SW480 (cell line): ENCODE measurements at regions not wholly inside any gene's neighbourhood (a gene's known extent, or its start where the extent isn't known, plus 50 kb on each side); places are given as distances from the start of the nearest gene placed in this dataset.

Experiments
- DNase-seq: peaks from one replicate; pipeline ENCODE4 v3.0.0-alpha.2; 2016; ENCODE audit warnings: low spot score

- no peak for DNase-seq
Measured at GRCh38 chr20:7085467-7085866, 318.0 kb downstream of the BMP2 start.

GRCh38 chr20:7087803-7088202 is 320.3 kb downstream of the BMP2 start:
- no peak for DNase-seq

DNA sequence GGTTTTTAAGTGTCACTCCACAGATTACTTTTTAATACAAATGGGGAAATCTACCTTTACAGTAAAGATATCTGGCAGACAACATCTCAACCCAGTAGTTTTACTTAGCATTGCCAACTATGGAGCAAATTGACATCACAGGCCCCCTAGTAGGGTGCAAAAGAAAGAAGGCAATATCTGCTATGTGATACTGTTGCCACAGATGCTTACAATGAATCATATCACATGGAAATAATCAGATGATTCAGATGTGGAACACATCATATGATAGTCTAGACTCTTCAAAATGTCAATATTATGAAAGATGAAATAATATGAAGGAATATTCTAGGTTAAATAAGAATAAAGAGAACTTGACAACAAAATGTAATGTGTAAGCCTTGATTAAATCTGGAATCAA is 322.5 kb downstream of the BMP2 start:
- no peak for DNase-seq

GRCh38 chr20:7090811-7091210 is 323.3 kb downstream of the BMP2 start:
- DNase-seq: peak; percentile 32

DNA sequence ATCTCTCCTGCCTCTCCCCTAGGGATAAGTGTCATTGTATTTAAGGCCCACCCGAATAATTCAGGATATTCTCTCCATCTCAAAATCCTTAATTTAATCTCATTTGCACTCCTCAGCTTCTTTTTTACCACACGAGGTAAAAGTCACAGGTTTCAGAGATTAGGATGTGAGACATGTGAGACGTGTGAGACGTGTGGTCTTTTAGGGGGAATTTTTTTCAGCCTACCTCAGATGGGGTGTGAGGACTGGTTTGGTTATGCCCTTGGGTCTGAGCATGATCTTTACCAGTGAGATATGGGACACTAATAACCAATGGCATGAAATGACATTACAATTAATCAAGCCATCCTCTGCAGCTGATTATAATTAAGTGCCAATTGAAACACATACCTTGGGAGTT is 324.2 kb downstream of the BMP2 start:
- no peak for DNase-seq

DNA sequence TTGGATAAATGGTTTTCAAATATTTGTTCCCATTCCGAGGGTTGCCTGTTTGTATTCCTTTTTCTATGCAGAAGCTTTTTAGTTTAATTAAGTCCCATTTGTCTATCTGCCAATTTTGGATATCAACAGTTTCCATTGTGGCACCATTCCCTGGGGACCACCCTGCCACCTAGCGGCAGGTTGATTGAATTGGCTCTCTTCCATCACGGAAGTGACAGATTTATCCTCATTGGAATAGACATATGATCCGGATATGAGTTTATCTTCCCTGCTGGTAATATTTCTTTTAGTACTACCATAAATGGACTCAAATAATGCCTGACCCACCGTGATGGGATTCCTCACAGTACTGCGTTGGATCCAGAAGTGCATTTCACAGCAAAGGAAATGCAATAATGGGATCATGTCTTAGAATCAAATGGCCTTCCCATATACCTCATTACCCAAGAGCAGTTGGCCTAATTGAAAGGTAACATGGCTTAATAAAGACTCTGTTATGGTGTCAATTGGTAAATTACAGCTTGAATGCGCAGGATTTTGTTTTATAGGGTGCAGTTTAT is 327.0 kb downstream of the BMP2 start:
- peak; percentile 50 for DNase-seq

DNA sequence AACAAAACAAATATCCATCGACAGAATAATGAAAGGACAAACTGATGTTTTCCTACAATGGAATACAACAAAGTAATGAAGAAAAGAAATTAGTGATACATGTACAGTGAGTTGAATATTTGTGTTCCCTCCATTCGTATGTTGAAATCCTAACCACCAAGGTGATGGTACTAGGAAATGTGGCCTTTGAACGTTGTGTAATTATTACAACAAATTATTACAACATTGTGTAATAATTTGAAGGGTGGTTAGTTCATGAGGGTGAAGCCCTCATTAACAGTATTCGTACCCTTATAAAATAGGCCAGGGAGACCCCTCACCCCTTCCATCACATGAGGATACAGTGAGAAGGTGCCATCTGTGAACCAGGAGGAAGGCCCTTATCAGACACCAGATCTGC is 339.4 kb downstream of the BMP2 start:
- DNase-seq: no peak

DNA sequence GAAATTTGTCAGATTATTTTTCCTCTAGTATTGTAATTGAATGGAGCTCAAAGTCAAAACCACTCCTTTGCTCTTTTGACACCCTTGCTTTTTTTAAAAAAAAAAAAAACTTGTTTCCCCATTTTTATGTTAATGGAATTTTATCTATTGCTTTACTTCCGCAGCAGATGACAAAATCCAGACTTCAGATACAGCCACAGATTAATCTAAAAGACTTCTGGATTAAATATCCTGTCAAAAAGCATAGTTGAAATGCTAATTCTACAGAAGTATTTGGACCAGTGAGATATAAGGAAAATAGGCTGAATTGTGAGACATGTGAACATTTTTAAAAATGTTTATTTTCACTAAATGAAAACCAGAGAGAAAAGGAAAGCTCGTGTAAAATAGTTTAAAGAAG is 341.4 kb downstream of the BMP2 start:
- no peak for DNase-seq

- peak; percentile 64 for DNase-seq
Measured at GRCh38 chr20:7113577-7114466, 346.3 kb downstream of the BMP2 start.

- no peak for DNase-seq
Measured at GRCh38 chr20:7123457-7123856, 356.0 kb downstream of the BMP2 start.

GRCh38 chr20:7124120-7124519 is 356.6 kb downstream of the BMP2 start:
- DNase-seq: no peak

DNA sequence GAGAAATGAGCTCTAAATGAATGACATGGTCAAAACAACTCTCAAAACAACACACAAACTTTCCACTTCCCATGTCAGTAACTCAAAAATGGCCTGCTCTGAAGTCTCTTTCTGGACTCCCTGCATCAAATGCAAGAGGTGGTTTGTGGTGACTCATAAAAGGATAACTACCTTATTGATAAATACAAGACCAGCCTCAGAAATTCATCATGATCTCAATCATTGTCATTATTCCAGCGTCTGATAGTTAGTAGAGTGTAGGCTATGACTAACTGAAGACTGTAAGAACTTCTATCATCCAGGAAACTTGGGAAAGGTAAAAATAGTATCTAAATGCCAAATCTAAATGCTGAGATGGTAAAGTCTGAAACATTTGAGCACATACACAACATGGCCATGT is 369.4 kb downstream of the BMP2 start:
- no peak for DNase-seq

- no peak for DNase-seq
Measured at GRCh38 chr20:7137395-7138151, 370.1 kb downstream of the BMP2 start.

DNA sequence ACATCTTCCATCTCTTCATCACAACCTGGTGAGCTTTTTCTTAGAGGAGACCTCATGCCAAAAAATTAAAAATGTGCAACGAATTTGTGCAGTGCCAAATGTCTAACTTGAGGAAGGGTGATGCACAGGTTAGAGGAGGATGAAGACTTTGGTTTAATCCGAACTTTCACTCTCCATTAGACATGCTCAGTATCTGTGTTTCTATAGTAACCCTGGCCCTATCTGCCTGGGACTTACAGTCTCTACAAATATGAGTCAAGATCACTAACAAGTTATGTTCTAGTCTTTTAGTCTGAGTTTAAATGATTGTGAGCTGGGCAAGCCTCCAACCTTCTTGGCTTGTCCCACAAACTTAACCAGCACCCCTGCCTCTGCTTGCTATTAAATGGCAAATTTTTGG is 377.0 kb downstream of the BMP2 start:
- DNase-seq: no peak

DNA sequence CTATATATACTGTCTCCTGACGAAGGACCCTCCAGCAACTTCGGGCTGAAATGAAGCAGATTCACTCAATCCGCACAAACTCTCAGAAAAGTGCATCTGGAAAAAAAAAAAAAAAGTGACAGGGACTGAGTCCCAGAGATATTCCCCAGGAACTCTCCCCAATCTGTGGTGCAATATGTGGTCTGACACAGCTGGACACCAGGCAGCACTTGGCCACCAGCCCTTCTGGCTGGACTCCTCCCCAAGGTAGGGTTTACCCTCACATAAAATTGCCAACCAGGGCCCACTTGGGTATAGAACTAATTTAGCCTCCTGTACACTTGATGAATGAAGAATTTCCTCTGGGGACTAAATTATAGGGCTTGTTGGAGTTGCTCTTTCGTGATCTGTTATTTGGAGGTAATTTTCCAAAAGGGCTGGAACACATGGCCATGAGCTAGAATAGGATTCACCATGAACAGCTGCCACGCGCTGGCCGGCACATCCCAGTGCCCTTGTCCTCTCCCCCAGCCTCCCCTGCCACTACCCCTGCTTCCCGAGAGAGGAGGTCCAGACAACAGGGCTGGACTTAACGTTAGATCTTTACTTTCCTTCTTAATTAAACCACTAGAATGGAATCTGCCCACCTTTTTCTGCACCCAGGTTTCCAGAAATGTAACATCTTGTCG is 379.2 kb downstream of the BMP2 start:
- no peak for DNase-seq

DNA sequence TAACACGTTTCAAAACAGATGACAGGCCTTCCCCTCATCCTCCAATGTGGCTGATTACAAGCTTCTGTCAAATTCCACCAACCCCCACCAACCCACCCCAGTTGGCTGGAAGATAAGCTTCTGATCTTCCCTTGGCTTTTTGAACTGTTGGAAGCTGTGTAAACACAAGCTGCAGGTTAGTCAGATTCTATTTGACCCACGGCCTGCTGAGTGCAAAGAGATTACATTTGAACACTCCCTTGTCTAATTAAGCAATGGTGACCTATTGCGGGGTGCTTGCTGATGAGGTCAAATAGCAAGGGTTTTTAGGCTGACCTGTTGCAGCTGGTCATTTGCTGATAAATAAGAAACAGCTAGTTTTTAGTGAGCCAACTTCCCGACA is 379.7 kb downstream of the BMP2 start:
- DNase-seq: no peak

- no peak for DNase-seq
Measured at GRCh38 chr20:7151676-7152470, 384.4 kb downstream of the BMP2 start.

DNA sequence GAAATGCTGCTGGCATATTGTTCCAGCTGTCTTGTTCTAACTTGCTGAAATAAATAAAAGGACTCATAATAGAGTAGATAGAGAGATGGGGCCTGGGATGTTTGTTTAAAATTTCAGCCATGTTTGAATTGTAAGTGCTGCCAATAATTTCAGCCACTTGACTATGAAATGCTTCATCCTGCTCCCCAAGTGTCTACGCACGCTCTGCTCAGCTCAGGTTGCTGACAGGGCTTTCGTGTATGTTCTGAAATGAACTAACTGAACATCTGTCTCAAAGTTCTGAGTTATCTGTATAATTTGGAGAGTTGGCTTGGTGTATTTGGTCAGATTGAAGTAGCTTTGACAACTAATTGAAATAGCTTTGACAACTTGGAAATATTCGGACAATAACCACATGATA is 387.8 kb downstream of the BMP2 start:
- DNase-seq: no peak

DNA sequence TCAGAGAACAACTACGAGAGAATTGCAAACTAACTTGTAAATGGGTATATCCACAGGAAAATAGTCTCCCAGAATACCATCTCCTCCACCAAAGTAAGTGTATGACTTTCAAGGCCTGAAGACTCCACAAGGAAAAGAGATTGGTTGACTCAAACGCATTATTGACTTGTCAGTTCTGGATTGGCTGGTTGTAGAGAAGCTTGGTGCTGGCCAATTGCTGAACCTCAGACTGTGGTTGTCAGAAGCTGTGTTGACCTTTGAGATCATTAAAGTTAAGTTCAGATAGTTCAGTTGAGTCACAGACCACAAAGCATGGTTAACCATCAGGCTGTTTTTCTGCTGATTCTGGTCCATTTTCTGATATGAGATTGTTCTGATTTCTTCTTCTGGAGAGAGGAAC is 388.3 kb downstream of the BMP2 start:
- DNase-seq: no peak

DNA sequence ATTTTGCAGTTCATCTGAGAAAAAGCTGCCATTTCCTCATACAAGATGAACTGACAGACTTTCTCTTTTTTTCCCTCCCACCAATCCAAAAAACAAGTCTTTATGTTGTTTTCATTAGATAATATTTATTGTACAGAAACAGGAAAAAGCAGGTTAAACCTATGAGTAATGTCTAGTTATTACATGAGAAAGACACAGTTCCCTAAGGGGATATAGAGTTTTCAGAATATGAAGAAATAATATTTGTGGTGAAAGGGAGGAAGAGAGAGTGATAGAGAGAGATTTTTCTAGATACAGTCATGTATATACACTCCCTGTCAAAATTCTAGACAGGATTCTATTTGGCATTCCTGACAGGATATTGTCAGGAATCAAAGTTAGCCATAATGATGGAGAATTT is 392.4 kb downstream of the BMP2 start:
- no peak for DNase-seq

GRCh38 chr20:7161690-7162089 is 394.2 kb downstream of the BMP2 start:
- DNase-seq: peak; percentile 13

DNA sequence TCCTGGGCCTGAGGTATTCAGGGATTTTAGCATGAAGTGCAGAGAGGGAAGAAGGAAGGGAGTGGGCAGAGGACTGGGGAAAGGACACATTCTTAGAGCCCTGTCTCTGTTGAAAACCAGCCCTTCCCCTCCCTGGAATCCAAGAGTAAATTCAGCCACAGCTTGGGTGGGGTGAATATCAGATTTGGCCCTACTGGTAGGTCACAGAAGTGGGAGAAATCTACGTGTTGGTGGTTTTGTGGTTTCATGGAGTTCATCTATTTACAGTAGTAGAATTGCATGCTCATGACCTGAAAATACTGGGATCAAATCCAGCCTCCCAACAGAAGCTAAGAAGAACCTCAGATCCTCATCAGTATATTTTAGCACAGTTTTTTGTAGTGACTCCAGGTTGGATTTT is 404.4 kb downstream of the BMP2 start:
- DNase-seq: peak; percentile 57
